Gastroesophageal sphincter (tissue), 4 donors: ENCODE measurements at regions not wholly inside any gene's neighbourhood (a gene's known extent, or its start where the extent isn't known, plus 50 kb on each side); places are given as distances from the start of the nearest gene placed in this dataset.

Experiments
- ATAC-seq: fragments of 150-250 bp; one replicate; pipeline ENCODE4 v1.9.1; 2016; ENCODE audit warnings: mild to moderate bottlenecking, moderate library complexity
- H3K27ac ChIP-seq, 4 donors: fragments of 200-600 bp; sonication (generic) in 3 of 4; 1 replicate in 3 of 4; 2 replicates in 1 of 4; pipeline ENCODE4 v1.5.1; 2016 to 2019
- H3K27me3 ChIP-seq: fragments of 200-600 bp; sonication (generic); one replicate; pipeline ENCODE4 v1.5.1; 2019
- H3K36me3 ChIP-seq, 2 donors: fragments of 200-600 bp; sonication (generic); one replicate each; pipeline ENCODE4 v1.5.1; 2019; ENCODE audit warnings: control low read depth in 1 of 2
- H3K4me1 ChIP-seq, 3 donors: fragments of 200-600 bp; sonication (generic); 1 replicate in 2 of 3; 2 replicates in 1 of 3; pipeline ENCODE4 v1.5.1; 2016 to 2019; ENCODE audit warnings: control low read depth in 2 of 3
- H3K4me3 ChIP-seq, 2 donors: fragments of 200-600 bp; sonication (generic); one replicate each; pipeline ENCODE4 v1.5.1; 2019; ENCODE audit warnings: mild to moderate bottlenecking in 1 of 2, moderate library complexity in 1 of 2
- H3K9me3 ChIP-seq, 3 donors: fragments of 200-600 bp; sonication (generic); one replicate each; pipeline ENCODE4 v1.5.1; 2017 to 2019; ENCODE audit warnings: control low read depth in 2 of 3
- EP300 ChIP-seq: sonication (generic); formaldehyde crosslinking; IDR thresholded peaks from one replicate; pipeline ENCODE4 v1.6.1; 2017; ENCODE audit warnings: antibody characterized with exemption, mild to moderate bottlenecking
- POLR2A ChIP-seq, 2 donors: fragments of 450-650 bp; IDR thresholded peaks; one replicate each; pipeline ENCODE4 v1.6.1; 2017; ENCODE audit warnings: antibody characterized with exemption in 2 of 2, mild to moderate bottlenecking in 2 of 2, moderate library complexity in 1 of 2
- POLR2AphosphoS5 ChIP-seq: sonication (generic); formaldehyde crosslinking; IDR thresholded peaks from one replicate; pipeline ENCODE4 v1.6.1; 2017; ENCODE audit warnings: antibody characterized with exemption
- WGBS, 2 donors: methylation state at CpG; one replicate each; pipeline ENCODE4 v1.1.5; 2018; ENCODE audit warnings: low coverage in 1 of 2; 5-methylcytosine and 5-hydroxymethylcytosine counted together
- TF ChIP-seq, protein P1 (sequence below), 4 experiments: fragments of 200-600 bp in 2 of 4; fragments of 450-650 bp in 2 of 4; sonication (generic) in 1 of 4; IDR thresholded peaks; one replicate each; pipeline ENCODE4 v1.5.1; 2017 to 2019; ENCODE audit warnings: antibody characterized with exemption in 4 of 4, mild to moderate bottlenecking in 2 of 4, moderate library complexity in 2 of 4

DNA sequence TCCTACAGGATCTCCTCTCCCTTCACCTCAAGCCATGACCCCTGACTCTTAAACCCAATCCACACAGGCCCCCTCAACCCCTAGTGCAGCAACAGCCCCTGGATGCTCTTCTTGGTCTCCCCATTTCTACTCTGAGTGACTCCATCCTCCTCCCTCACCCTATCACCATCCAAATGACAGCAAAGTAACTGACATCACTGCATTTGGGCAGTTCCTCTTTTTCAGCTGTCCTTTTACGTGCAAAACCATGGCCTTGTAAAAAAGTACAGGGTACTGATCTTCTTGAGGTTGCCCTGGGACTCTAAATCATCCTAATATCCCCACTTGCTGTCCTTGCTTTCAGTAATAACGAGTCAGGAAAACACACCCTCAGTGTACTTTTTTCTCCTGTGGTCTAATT lies 454.9 kb downstream of the ADRA2A start:
- Histone ChIP-seq H3K4me1 (no peaks in the 10 kb centered on the region), H3K9me3 (no peaks in the 10 kb centered on the region), H3K4me3 (no peak overlapping the region), H3K27me3 (no peaks in the 10 kb centered on the region), H3K36me3 (no peaks in the 10 kb centered on the region), H3K27ac (no peak overlapping the region)
- ATAC-seq = no peak
- 20 to 64% methylated on average over 1 to 2 of the region's 2 CpGs for WGBS, 2 donors
- TF ChIP-seq POLR2A (IDR thresholded peaks at IDR 0.05) (no peak), EP300 (no peak), POLR2AphosphoS5 (no peak)
- TF ChIP-seq, protein P1, sequence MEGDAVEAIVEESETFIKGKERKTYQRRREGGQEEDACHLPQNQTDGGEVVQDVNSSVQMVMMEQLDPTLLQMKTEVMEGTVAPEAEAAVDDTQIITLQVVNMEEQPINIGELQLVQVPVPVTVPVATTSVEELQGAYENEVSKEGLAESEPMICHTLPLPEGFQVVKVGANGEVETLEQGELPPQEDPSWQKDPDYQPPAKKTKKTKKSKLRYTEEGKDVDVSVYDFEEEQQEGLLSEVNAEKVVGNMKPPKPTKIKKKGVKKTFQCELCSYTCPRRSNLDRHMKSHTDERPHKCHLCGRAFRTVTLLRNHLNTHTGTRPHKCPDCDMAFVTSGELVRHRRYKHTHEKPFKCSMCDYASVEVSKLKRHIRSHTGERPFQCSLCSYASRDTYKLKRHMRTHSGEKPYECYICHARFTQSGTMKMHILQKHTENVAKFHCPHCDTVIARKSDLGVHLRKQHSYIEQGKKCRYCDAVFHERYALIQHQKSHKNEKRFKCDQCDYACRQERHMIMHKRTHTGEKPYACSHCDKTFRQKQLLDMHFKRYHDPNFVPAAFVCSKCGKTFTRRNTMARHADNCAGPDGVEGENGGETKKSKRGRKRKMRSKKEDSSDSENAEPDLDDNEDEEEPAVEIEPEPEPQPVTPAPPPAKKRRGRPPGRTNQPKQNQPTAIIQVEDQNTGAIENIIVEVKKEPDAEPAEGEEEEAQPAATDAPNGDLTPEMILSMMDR (IDR thresholded peaks at IDR 0.05) = no peak

DNA sequence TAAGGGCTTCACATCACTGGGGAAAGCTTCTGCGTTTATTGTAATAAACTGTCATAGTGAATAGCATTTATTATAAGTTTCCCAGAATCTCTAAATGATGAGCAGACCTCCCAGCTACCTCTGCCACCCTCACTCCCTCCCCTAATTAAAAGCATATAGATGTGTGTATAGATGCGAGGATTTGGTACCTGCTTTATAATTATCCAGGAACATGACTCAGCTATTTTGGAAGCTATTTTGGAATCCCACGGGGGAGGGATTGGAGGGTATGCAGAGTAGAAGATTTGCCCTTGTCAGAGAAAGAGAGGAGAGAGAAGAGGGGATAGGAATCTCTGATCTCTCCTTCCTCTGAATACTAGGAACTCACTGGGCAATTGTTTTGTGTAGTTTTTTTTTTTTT lies 455.3 kb downstream of the ADRA2A start:
- 63 to 77% methylated on average over 3 of the region's 3 CpGs for WGBS, 2 donors

DNA sequence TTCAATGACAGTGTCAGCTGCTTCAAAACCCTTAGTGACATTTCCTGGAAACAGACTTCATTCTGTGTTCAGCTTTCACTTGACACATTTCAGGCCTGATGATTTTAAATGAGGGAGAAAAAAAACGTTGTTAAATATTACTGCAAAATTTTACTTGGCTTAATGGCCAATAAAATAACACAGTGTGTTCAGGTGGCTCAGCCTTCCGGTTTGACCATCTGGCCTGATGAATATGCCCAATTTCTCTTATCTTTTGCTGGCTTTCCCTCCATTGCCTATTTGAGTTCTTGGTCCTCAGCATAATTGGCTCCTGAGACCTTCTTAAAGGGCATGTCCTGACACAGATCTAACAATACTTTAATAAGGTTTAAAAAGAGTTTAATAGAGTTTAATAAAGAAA lies 462.4 kb downstream of the ADRA2A start:
- H3K4me1 ChIP-seq = no peaks in the 10 kb centered on the region
- no peak overlapping the region for H3K4me3 ChIP-seq
- no peaks in the 10 kb centered on the region for H3K9me3 ChIP-seq
- no peak overlapping the region for H3K27ac ChIP-seq
- TF ChIP-seq POLR2A (IDR thresholded peaks at IDR 0.05) = no peak
- TF ChIP-seq EP300 = no peak
- TF ChIP-seq, protein P1 (IDR thresholded peaks at IDR 0.05) = no peak
- TF ChIP-seq POLR2AphosphoS5 = no peak
- no peaks in the 10 kb centered on the region for H3K27me3 ChIP-seq
- WGBS, 2 donors = 69% methylated on average over 2 of the region's 2 CpGs
- no peaks in the 10 kb centered on the region for H3K36me3 ChIP-seq
- ATAC-seq = no peak

More for the DNA sequence above, 455.3 kb downstream of the ADRA2A start:
- Histone ChIP-seq H3K4me3 (no peak overlapping the region), H3K27me3 (no peaks in the 10 kb centered on the region), H3K4me1 (no peaks in the 10 kb centered on the region), H3K9me3 (no peaks in the 10 kb centered on the region), H3K27ac (no peak overlapping the region), H3K36me3 (no peaks in the 10 kb centered on the region)
- ATAC-seq = no peak
- TF ChIP-seq POLR2AphosphoS5 (no peak), EP300 (no peak), POLR2A (IDR thresholded peaks at IDR 0.05) (no peak)
- TF ChIP-seq, protein P1 (IDR thresholded peaks at IDR 0.05) = no peak

DNA sequence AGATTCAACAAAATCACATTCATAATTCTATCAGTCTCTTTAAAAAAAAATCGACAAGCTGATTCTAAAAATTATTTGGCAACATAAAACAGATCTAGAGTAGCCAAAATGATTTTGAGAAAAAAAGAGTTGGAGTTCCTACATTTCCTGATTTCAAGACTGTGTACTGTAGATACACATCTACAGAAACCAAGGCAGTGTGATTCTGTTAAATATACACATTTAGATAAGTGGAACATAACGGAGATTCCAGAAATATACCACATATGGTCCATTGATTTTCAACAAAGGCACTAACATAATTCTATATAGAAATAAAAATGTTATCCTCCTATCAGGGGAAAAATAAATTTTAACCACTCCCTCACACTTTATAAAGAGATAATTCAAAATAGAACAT lies 467.0 kb downstream of the ADRA2A start:
- 67 to 80% methylated on average over 2 of the region's 2 CpGs for WGBS, 2 donors
- no peak for ATAC-seq

More for the DNA sequence above, 467.0 kb downstream of the ADRA2A start:
- no peaks in the 10 kb centered on the region for H3K27me3 ChIP-seq
- H3K4me3 ChIP-seq = no peak overlapping the region
- TF ChIP-seq, protein P1 (IDR thresholded peaks at IDR 0.05) = no peak
- TF ChIP-seq EP300 = no peak
- no peak for TF ChIP-seq POLR2AphosphoS5
- TF ChIP-seq POLR2A (IDR thresholded peaks at IDR 0.05) = no peak
- H3K4me1 ChIP-seq = no peaks in the 10 kb centered on the region
- no peak overlapping the region for H3K27ac ChIP-seq
- H3K9me3 ChIP-seq = no peaks in the 10 kb centered on the region
- no peaks in the 10 kb centered on the region for H3K36me3 ChIP-seq
